ENCODE measurements at regions not wholly inside any gene's neighbourhood (a gene's known extent, or its start where the extent isn't known, plus 50 kb on each side); places are given as distances from the start of the nearest gene placed in this dataset.

- H3K9me3 Mint-ChIP-seq (ENCODE audit: unreplicated experiment): no peaks in the 10 kb centered on the region
- H3K4me3 Mint-ChIP-seq (ENCODE audit: unreplicated experiment): no peak overlapping the region
- TF ChIP-seq CTCF (IDR thresholded peaks at IDR 0.05; ENCODE audit: partially characterized antibody, unreplicated experiment): no peak
- H3K27me3 Mint-ChIP-seq (ENCODE audit: unreplicated experiment): peaks cover 3% of the 10 kb centered on the region
- H3K27ac Mint-ChIP-seq (ENCODE audit: unreplicated experiment): no peak overlapping the region
- peaks cover 10% of the 10 kb centered on the region for H3K36me3 Mint-ChIP-seq (ENCODE audit: unreplicated experiment)
- no peak for DNase-seq
- no peaks in the 10 kb centered on the region for H3K4me1 Mint-ChIP-seq (ENCODE audit: low read depth, unreplicated experiment)
Observed at GRCh38 chr3:105108823-105109222, 257.9 kb upstream of the ALCAM start.

- TF ChIP-seq CTCF (IDR thresholded peaks at IDR 0.05; ENCODE audit: partially characterized antibody, unreplicated experiment): no peak
- H3K27me3 Mint-ChIP-seq (ENCODE audit: unreplicated experiment): no peaks in the 10 kb centered on the region
- H3K4me3 Mint-ChIP-seq (ENCODE audit: unreplicated experiment): no peak overlapping the region
- no peak overlapping the region for H3K27ac Mint-ChIP-seq (ENCODE audit: unreplicated experiment)
- no peaks in the 10 kb centered on the region for H3K36me3 Mint-ChIP-seq (ENCODE audit: unreplicated experiment)
- H3K4me1 Mint-ChIP-seq (ENCODE audit: low read depth, unreplicated experiment): no peaks in the 10 kb centered on the region
- no peaks in the 10 kb centered on the region for H3K9me3 Mint-ChIP-seq (ENCODE audit: unreplicated experiment)
- DNase-seq: no peak
Observed at GRCh38 chr3:105118905-105119304, 247.8 kb upstream of the ALCAM start.

- no peaks in the 10 kb centered on the region for H3K27me3 Mint-ChIP-seq (ENCODE audit: unreplicated experiment)
- no peak overlapping the region for H3K4me3 Mint-ChIP-seq (ENCODE audit: unreplicated experiment)
- H3K27ac Mint-ChIP-seq (ENCODE audit: unreplicated experiment): no peak overlapping the region
- no peaks in the 10 kb centered on the region for H3K4me1 Mint-ChIP-seq (ENCODE audit: low read depth, unreplicated experiment)
- H3K9me3 Mint-ChIP-seq (ENCODE audit: unreplicated experiment): no peaks in the 10 kb centered on the region
- TF ChIP-seq CTCF (IDR thresholded peaks at IDR 0.05; ENCODE audit: partially characterized antibody, unreplicated experiment): no peak
- no peaks in the 10 kb centered on the region for H3K36me3 Mint-ChIP-seq (ENCODE audit: unreplicated experiment)
- no peak for DNase-seq
Observed at GRCh38 chr3:105119801-105120340, 246.8 kb upstream of the ALCAM start.

- Mint-ChIP-seq H3K36me3 (ENCODE audit: unreplicated experiment) (peaks cover 18% of the 10 kb centered on the region), H3K9me3 (ENCODE audit: unreplicated experiment) (peaks cover 2% of the 10 kb centered on the region), H3K4me3 (ENCODE audit: unreplicated experiment) (no peak overlapping the region), H3K27me3 (ENCODE audit: unreplicated experiment) (no peaks in the 10 kb centered on the region), H3K27ac (ENCODE audit: unreplicated experiment) (no peak overlapping the region), H3K4me1 (ENCODE audit: low read depth, unreplicated experiment) (no peaks in the 10 kb centered on the region)
- DNase-seq: no peak
- no peak for TF ChIP-seq CTCF (IDR thresholded peaks at IDR 0.05; ENCODE audit: partially characterized antibody, unreplicated experiment)
Observed at GRCh38 chr3:105130911-105131310, 235.8 kb upstream of the ALCAM start.

- TF ChIP-seq CTCF (IDR thresholded peaks at IDR 0.05; ENCODE audit: partially characterized antibody, unreplicated experiment): no peak
- Mint-ChIP-seq H3K27ac (ENCODE audit: unreplicated experiment) (no peak overlapping the region), H3K9me3 (ENCODE audit: unreplicated experiment) (no peaks in the 10 kb centered on the region), H3K36me3 (ENCODE audit: unreplicated experiment) (no peaks in the 10 kb centered on the region), H3K27me3 (ENCODE audit: unreplicated experiment) (no peaks in the 10 kb centered on the region), H3K4me3 (ENCODE audit: unreplicated experiment) (no peak overlapping the region), H3K4me1 (ENCODE audit: low read depth, unreplicated experiment) (no peaks in the 10 kb centered on the region)
- DNase-seq: no peak
Observed at GRCh38 chr3:105137911-105138310, 228.8 kb upstream of the ALCAM start.
